AG09319 (cell line): ENCODE measurements at regions not wholly inside any gene's neighbourhood (a gene's known extent, or its start where the extent isn't known, plus 50 kb on each side); places are given as distances from the start of the nearest gene placed in this dataset.

Experiments
- DNase-seq: peaks from one replicate; pipeline ENCODE4 v3.0.0-alpha.2; 2010; ENCODE audit warnings: low read depth; ENCODE audit errors: extremely low read depth
- CTCF ChIP-seq: IDR thresholded peaks from 2 replicates; pipeline ENCODE4 v1.5.1; 2011; ENCODE audit warnings: low read depth, mild to moderate bottlenecking, inconsistent platforms, low read length, moderate library complexity

- TF ChIP-seq CTCF, result no peak
- no peak for DNase-seq
Observed at GRCh38 chr4:125983168-125983567, 668.4 kb downstream of the FAT4 start.

GRCh38 chr4:125985856-125986255 lies 671.1 kb downstream of the FAT4 start:
- TF ChIP-seq CTCF, result no peak
- DNase-seq, result no peak

- no peak for DNase-seq
- no peak for TF ChIP-seq CTCF
Observed at GRCh38 chr4:125986307-125986706, 671.6 kb downstream of the FAT4 start.

- DNase-seq, result no peak
- no peak for TF ChIP-seq CTCF
Observed at GRCh38 chr4:125988464-125988863, 673.7 kb downstream of the FAT4 start.

GRCh38 chr4:125991398-125991797 lies 676.6 kb downstream of the FAT4 start:
- no peak for TF ChIP-seq CTCF

GRCh38 chr4:125992891-125993290 lies 678.1 kb downstream of the FAT4 start:
- no peak for DNase-seq
- no peak for TF ChIP-seq CTCF

More at GRCh38 chr4:125991398-125991797, 676.6 kb downstream of the FAT4 start:
- no peak for DNase-seq

- TF ChIP-seq CTCF, result no peak
- no peak for DNase-seq
Observed at GRCh38 chr4:125994024-125994423, 679.3 kb downstream of the FAT4 start.

- TF ChIP-seq CTCF, result no peak
- DNase-seq, result no peak
Observed at GRCh38 chr4:125994430-125994829, 679.7 kb downstream of the FAT4 start.
